ENCODE measurements at regions not wholly inside any gene's neighbourhood (a gene's known extent, or its start where the extent isn't known, plus 50 kb on each side); places are given as distances from the start of the nearest gene placed in this dataset.

GRCh38 chr9:13428766-13429165, 149.3 kb upstream of the MPDZ start:
- H3K27me3 ChIP-seq: no peaks in the 10 kb centered on the region
- no peak for TF ChIP-seq POLR2AphosphoS5 (IDR thresholded peaks at IDR 0.05)
- no peak overlapping the region for H3K4me3 ChIP-seq
- H3K27ac ChIP-seq: peak overlapping the region; percentile 48
- WGBS: 55% methylated on average over 4 of the region's 4 CpGs
- no peaks in the 10 kb centered on the region for H3K36me3 ChIP-seq
- H3K9me3 ChIP-seq: no peaks in the 10 kb centered on the region
- H3K4me1 ChIP-seq: peaks cover 21% of the 10 kb centered on the region
- no peak for DNase-seq (ENCODE audit: low spot score in 2 of 2)

- 0% methylated on average over 3 of the region's 3 CpGs for WGBS
- H3K4me3 ChIP-seq: no peak overlapping the region
- H3K36me3 ChIP-seq: no peaks in the 10 kb centered on the region
- H3K27me3 ChIP-seq: no peaks in the 10 kb centered on the region
- DNase-seq (ENCODE audit: low spot score in 2 of 2): no peak
- H3K27ac ChIP-seq: peak overlapping the region; percentile 48
- peaks cover 21% of the 10 kb centered on the region for H3K4me1 ChIP-seq
- H3K9me3 ChIP-seq: no peaks in the 10 kb centered on the region
- TF ChIP-seq, protein P1, sequence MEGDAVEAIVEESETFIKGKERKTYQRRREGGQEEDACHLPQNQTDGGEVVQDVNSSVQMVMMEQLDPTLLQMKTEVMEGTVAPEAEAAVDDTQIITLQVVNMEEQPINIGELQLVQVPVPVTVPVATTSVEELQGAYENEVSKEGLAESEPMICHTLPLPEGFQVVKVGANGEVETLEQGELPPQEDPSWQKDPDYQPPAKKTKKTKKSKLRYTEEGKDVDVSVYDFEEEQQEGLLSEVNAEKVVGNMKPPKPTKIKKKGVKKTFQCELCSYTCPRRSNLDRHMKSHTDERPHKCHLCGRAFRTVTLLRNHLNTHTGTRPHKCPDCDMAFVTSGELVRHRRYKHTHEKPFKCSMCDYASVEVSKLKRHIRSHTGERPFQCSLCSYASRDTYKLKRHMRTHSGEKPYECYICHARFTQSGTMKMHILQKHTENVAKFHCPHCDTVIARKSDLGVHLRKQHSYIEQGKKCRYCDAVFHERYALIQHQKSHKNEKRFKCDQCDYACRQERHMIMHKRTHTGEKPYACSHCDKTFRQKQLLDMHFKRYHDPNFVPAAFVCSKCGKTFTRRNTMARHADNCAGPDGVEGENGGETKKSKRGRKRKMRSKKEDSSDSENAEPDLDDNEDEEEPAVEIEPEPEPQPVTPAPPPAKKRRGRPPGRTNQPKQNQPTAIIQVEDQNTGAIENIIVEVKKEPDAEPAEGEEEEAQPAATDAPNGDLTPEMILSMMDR (IDR thresholded peaks at IDR 0.05): peak; percentile 47 to 73
- no peak for TF ChIP-seq EP300 (IDR thresholded peaks at IDR 0.05)
These were observed 148.1 kb upstream of the MPDZ start for GRCh38 chr9:13427587-13427986.

DNA sequence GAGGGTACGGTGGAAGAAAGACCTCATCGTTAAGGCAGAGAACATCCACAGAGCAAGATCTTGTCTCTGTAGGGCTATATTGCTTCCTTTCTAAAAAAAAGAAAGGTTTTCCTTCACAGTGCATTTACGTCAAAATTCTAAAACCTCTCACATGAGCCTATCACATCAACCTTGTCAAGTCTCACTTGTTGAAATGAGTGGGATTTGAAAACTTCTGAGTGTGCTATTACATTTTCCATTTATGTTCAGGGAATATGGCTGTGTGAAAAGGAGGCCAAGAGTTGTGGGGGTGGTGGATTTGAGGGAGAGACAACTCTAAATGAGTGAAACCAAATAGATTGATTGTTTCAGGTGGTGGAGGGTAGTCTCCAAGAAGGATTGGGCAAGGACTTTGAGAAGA, 147.1 kb upstream of the MPDZ start:
- no peaks in the 10 kb centered on the region for H3K27me3 ChIP-seq
- no peak overlapping the region for H3K4me3 ChIP-seq
- H3K36me3 ChIP-seq: no peaks in the 10 kb centered on the region
- peaks cover 21% of the 10 kb centered on the region for H3K4me1 ChIP-seq
- no peaks in the 10 kb centered on the region for H3K9me3 ChIP-seq
- WGBS: 94% methylated on average over 3 of the region's 3 CpGs
- no peak for TF ChIP-seq POLR2AphosphoS5 (IDR thresholded peaks at IDR 0.05)
- no peak for TF ChIP-seq POLR2A (IDR thresholded peaks at IDR 0.05)
- TF ChIP-seq, protein P1 (IDR thresholded peaks at IDR 0.05): no peak
- TF ChIP-seq EP300 (IDR thresholded peaks at IDR 0.05): no peak
- no peak for DNase-seq (ENCODE audit: low spot score in 2 of 2)
- H3K27ac ChIP-seq: no peak overlapping the region

DNA sequence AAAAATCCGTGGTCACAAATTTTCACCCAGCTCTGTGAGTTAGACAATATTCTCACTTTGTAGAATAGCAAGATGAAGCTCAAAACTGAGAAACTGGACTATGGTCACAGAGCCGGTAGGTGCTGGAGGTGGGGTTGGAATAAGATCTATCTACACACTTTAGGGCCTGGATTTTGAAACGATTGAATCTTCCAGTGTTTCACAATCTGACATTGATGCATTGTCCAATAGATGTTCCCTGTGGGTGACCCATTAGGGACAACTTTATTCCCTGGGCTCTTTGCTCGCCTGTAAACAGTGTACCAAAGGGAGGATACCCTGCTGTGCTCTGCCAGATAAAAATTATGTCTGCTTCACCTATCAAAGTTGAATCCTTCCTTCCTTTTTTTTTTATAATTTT, 145.4 kb upstream of the MPDZ start:
- Histone ChIP-seq H3K27me3 (no peaks in the 10 kb centered on the region), H3K4me1 (peaks cover 21% of the 10 kb centered on the region), H3K9me3 (no peaks in the 10 kb centered on the region), H3K4me3 (no peak overlapping the region), H3K36me3 (no peaks in the 10 kb centered on the region), H3K27ac (no peak overlapping the region)
- no peak for DNase-seq (ENCODE audit: low spot score in 2 of 2)
- WGBS: 78% methylated on average over 4 of the region's 4 CpGs
- TF ChIP-seq, protein P1 (IDR thresholded peaks at IDR 0.05): no peak
- TF ChIP-seq POLR2A (IDR thresholded peaks at IDR 0.05) (no peak), EP300 (IDR thresholded peaks at IDR 0.05) (no peak), POLR2AphosphoS5 (IDR thresholded peaks at IDR 0.05) (no peak)

DNA sequence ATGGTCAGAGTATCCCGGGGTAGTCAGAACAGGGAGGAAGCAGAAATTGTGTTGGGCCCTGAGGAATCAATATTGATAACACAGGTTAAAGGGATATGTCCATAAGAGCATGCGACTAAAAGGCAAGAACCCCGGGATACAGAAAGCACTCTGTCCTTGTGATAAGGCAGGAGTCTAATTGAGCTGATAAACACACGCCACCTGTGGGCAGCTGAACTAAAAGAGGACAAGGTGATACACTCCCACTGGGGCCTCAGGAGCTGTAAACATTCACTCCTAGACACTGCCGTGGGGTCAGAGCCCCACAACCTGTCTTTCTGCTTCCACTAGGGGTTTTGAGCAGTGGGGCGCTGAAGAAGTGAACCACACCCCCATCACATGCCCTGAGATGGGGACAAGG, 144.7 kb upstream of the MPDZ start:
- TF ChIP-seq, protein P1 (IDR thresholded peaks at IDR 0.05): no peak
- no peak for TF ChIP-seq POLR2A (IDR thresholded peaks at IDR 0.05)
- TF ChIP-seq EP300 (IDR thresholded peaks at IDR 0.05): no peak
- no peak for TF ChIP-seq POLR2AphosphoS5 (IDR thresholded peaks at IDR 0.05)
- no peak for DNase-seq (ENCODE audit: low spot score in 2 of 2)
- Histone ChIP-seq H3K27me3 (no peaks in the 10 kb centered on the region), H3K36me3 (no peaks in the 10 kb centered on the region), H3K4me1 (peaks cover 14% of the 10 kb centered on the region), H3K4me3 (no peak overlapping the region), H3K9me3 (no peaks in the 10 kb centered on the region), H3K27ac (no peak overlapping the region)
- 72% methylated on average over 6 of the region's 6 CpGs for WGBS

DNA sequence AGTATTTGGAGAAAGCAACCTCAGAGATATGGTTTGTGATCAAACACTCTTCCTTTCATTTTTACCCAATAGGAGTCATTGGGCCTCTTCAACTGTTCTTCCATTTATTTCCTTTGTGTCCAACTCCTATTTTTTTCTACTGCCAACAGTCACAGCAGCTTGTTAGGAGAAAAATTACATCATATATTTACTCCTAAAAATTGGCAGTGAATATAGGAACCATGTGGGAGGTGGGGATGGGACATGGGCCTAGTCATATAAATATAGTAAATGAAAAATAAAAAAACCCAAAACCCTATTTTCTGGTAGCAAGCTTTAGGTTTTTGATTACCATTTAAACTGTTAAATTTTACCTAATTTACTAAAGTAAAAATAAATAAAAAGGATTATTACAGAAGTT, 134.9 kb upstream of the MPDZ start:
- peaks cover 9% of the 10 kb centered on the region for H3K4me1 ChIP-seq
- no peak for DNase-seq (ENCODE audit: low spot score in 2 of 2)
- no peak overlapping the region for H3K4me3 ChIP-seq
- TF ChIP-seq POLR2A (IDR thresholded peaks at IDR 0.05): no peak
- TF ChIP-seq EP300 (IDR thresholded peaks at IDR 0.05): no peak
- no peak for TF ChIP-seq POLR2AphosphoS5 (IDR thresholded peaks at IDR 0.05)
- TF ChIP-seq, protein P1 (IDR thresholded peaks at IDR 0.05): no peak
- no peaks in the 10 kb centered on the region for H3K36me3 ChIP-seq
- H3K27ac ChIP-seq: no peak overlapping the region
- H3K27me3 ChIP-seq: no peaks in the 10 kb centered on the region
- no peaks in the 10 kb centered on the region for H3K9me3 ChIP-seq

Data from suprapubic skin (tissue), 4 donors.